Activated CD8-positive, alpha-beta T cell treated with anti-CD3 and anti-CD28 coated beads, Interleukin-2, amount 10 ng/mL, durations not matched to agents 7 days and 5 days (primary cell): ENCODE measurements at regions not wholly inside any gene's neighbourhood (a gene's known extent, or its start where the extent isn't known, plus 50 kb on each side); places are given as distances from the start of the nearest gene placed in this dataset.
"Not testable (repeated sequence)": the region's sequence is repeated elsewhere in the genome, so short reads cannot be mapped to it uniquely, and the experiment has no call there.

ENCODE experiments used
- ATAC-seq: fragments of 150-1000 bp; cut with Tn5 transposase; one replicate; pipeline ENCODE4 v1.10.0; 2021; ENCODE audit warnings: moderate library complexity
- CTCF ChIA-PET: fragments of 350-600 bp; sonication (Branson Sonifier 250); formaldehyde crosslinking; loops from one replicate; lab custom pipeline; 2021; ENCODE audit warnings: antibody characterized with exemption; lab: Charles Lee
- POLR2A ChIA-PET: fragments of 350-600 bp; sonication (Branson Sonifier 250); formaldehyde crosslinking; loops from one replicate; lab custom pipeline; 2021; ENCODE audit warnings: antibody characterized with exemption; lab: Charles Lee
- DNase-seq: peaks from one replicate; pipeline ENCODE4 v3.0.0-alpha.2; 2020
- H3K27ac Mint-ChIP-seq: one replicate; pipeline ENCODE4 v1.8.0; 2021; ENCODE audit warnings: mild to moderate bottlenecking, mixed read lengths
- H3K27me3 Mint-ChIP-seq: one replicate; pipeline ENCODE4 v1.8.0; 2021; ENCODE audit warnings: low read depth, mixed read lengths
- H3K36me3 Mint-ChIP-seq: one replicate; pipeline ENCODE4 v1.8.0; 2021; ENCODE audit warnings: low read depth, mixed read lengths
- H3K4me1 Mint-ChIP-seq: one replicate; pipeline ENCODE4 v1.8.0; 2021; ENCODE audit warnings: low read depth, mixed read lengths
- H3K4me3 Mint-ChIP-seq: one replicate; pipeline ENCODE4 v1.8.0; 2021; ENCODE audit warnings: mild to moderate bottlenecking, mixed read lengths
- H3K9me3 Mint-ChIP-seq: one replicate; pipeline ENCODE4 v1.8.0; 2022; ENCODE audit warnings: mixed read lengths; ENCODE audit not compliant: insufficient read depth

DNA sequence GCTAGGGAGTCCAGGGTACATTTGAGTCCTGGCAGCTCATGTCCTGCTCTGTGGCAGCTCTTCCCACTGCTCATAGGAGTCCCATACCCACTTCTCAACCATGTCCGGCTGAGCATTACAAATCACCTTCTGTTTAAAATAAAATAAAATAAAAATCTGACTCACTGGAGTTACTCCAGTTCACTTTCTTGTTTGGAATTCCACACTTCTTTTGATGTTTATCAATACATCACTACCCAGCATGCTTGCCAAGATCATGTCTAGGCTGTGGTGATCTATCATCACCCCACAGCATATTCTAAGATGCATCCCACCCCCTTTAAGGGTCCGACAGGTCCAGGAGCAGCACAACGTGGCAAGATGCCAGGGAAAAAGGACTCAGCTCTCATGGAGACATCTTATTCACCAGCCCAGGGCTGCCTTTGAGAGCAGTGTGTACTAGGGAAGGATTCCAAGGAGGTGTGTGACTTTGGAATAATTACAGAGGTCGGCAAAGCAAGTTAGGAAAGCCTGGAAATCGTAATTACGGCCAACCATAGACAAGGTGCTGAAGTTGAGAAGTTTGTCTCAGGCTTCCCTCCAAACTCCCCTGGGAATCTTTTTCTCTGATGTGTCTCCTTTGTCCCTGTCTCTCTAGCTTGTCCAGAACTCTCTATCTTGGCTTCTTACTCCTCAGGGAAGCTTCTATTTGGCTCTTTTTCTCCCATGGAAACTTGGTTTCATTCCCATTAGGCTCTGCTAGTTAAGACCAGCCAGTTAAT lies 111.4 kb upstream of the SLC1A3 start:
- Mint-ChIP-seq H3K27ac (no peak overlapping the region), H3K4me3 (no peak overlapping the region), H3K36me3 (no peaks in the 10 kb centered on the region), H3K9me3 (no peaks in the 10 kb centered on the region), H3K4me1 (no peaks in the 10 kb centered on the region), H3K27me3 (no peaks in the 10 kb centered on the region)
- ChIA-PET POLR2A (no interaction called here), CTCF (no interaction called here)
- ATAC-seq (no peak), DNase-seq (no peak)

DNA sequence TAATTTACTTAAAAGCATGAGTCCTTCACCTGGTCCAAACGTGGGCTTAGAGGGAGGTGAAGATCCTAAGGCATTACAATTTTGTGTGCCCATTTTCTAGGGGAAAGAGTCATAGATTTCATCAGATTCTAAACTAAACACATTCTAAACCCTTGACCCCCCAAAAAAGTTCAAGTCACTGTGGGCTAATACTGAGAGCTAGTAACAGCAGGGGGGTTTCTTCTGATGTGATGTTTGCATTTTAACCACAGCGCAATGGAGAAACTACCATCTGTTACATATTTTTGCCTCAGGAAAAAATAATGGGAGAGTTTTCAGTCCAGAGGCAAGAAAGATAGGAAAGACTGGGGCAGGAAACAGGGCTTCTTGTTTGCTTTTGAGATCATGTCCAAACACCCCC lies 110.8 kb upstream of the SLC1A3 start:
- H3K9me3 Mint-ChIP-seq, result no peaks in the 10 kb centered on the region

DNA sequence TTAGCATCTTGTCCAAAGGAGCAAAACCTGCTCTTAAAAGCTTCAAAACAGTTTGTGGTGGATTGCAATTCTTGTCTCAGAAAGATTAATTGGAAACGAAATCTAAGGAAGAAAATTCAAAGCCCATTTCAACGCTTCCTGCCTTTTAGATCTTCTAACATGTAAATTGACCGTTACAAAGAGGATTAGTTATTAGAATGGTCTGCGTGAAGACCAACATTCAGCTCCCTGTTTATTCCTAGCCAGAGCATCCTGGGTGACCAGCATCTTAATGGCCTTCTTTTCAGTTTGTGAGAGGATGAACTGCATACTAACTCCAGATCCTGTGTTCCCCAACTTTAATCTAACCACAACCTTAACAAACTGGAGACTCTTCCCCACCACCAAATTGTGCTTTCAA lies 109.9 kb upstream of the SLC1A3 start:
- no peak for DNase-seq
- no peaks in the 10 kb centered on the region for H3K9me3 Mint-ChIP-seq
- no peak overlapping the region for H3K4me3 Mint-ChIP-seq
- no peak overlapping the region for H3K27ac Mint-ChIP-seq
- no peak for ATAC-seq
- no peaks in the 10 kb centered on the region for H3K27me3 Mint-ChIP-seq
- POLR2A ChIA-PET, result no interaction called here
- no peaks in the 10 kb centered on the region for H3K36me3 Mint-ChIP-seq
- CTCF ChIA-PET, result interaction anchor here (1.5 kb wide), 1 partner anchor 13 kb away, joined by 4 read pairs; no protein-coding TSS in a partner anchor
- no peaks in the 10 kb centered on the region for H3K4me1 Mint-ChIP-seq

More for the DNA sequence above, 110.8 kb upstream of the SLC1A3 start:
- no peaks in the 10 kb centered on the region for H3K27me3 Mint-ChIP-seq
- DNase-seq (no peak), ATAC-seq (no peak)
- no peaks in the 10 kb centered on the region for H3K36me3 Mint-ChIP-seq
- ChIA-PET CTCF (no interaction called here), POLR2A (no interaction called here)
- no peak overlapping the region for H3K27ac Mint-ChIP-seq
- H3K4me1 Mint-ChIP-seq, result no peaks in the 10 kb centered on the region
- no peak overlapping the region for H3K4me3 Mint-ChIP-seq

DNA sequence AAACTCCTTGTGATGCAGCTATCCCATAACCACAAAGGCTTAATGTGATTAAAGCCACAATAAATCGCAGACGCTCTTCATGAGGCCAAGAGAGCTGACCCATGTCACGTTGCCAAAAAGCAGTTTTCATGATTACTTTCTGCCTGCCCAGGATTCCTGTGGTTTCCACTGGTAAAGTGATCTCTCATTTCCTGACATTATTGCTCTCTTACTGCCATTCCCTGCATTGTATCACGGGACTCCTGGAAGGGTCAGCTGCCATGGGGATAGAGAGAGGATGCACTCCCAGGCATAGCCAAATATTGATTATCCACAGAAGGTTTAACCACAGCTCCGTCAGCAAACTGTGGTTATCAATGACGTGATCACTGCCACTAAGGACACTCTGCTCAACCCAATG lies 103.8 kb upstream of the SLC1A3 start:
- Mint-ChIP-seq H3K36me3 (no peaks in the 10 kb centered on the region), H3K27me3 (peaks cover 2% of the 10 kb centered on the region), H3K4me1 (no peaks in the 10 kb centered on the region), H3K27ac (no peak overlapping the region), H3K9me3 (no peaks in the 10 kb centered on the region), H3K4me3 (no peak overlapping the region)
- ChIA-PET POLR2A (no interaction called here), CTCF (interaction anchor here (1.9 to 3.4 kb wide), 2 partner anchors 238 to 423 kb away, joined by 6 to 13 read pairs; no protein-coding TSS in a partner anchor)
- no peak for DNase-seq
- ATAC-seq, result no peak

DNA sequence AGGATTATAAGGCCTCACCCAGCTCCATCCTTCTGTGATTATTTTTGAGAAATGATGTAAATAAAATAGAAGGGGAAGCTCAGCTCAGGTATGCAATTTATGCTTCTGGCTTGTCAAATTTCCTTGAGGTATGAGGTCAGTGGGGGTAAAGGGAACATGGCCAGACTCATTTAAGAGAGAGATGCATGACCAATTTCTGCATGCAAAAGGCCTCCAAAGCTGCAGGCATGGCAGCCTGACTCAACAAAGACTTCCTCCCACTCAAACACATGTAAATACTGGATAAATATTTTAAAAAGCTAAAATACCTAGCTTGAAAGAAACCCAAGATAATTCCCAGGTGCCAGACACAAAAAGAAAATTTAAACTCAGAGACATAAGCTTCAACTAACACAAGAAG lies 101.4 kb upstream of the SLC1A3 start:
- CTCF ChIA-PET, result interaction anchor here (1.1 to 6.1 kb wide), 5 partner anchors 87 to 433 kb away, joined by 3 to 52 read pairs (median 6); no protein-coding TSS in a partner anchor
- no peak for DNase-seq
- no peak for ATAC-seq
- no peak overlapping the region for H3K27ac Mint-ChIP-seq
- no peaks in the 10 kb centered on the region for H3K9me3 Mint-ChIP-seq
- H3K36me3 Mint-ChIP-seq, result no peaks in the 10 kb centered on the region
- H3K27me3 Mint-ChIP-seq, result peaks cover 4% of the 10 kb centered on the region
- no peaks in the 10 kb centered on the region for H3K4me1 Mint-ChIP-seq
- no peak overlapping the region for H3K4me3 Mint-ChIP-seq
- POLR2A ChIA-PET, result no interaction called here

DNA sequence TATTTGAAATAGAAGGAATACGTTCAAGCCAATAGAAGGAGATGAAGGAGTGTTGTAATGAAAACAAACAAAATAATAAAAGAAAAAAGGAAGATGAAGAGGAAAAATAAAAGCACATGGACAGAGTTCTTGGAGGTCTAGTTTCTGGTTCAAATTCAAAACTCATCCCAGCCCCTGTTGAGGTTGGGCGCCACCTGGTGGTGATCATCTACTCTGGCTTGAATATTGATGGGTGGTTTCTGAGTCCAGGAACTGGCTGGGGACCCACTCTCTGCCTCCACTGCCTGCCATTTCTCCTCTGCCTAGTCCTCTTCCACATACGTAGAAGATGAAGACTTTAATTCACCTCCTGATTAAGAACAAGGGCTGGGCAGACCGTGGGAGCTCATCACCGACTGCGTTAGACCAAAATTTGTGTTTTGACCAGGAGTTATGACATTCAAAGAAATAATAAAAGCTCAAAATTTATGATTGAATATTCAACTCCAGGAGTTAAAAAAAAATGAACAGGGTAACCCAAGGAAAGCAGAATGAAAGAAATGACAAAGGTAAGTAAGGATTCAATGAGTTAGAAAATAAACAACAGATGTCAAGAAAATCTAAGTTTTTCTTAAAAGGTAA lies 99.0 kb upstream of the SLC1A3 start:
- peak; percentile 77 for DNase-seq
- POLR2A ChIA-PET, result no interaction called here
- peak; percentile 68 for ATAC-seq
- Mint-ChIP-seq H3K27ac (no peak overlapping the region), H3K36me3 (no peaks in the 10 kb centered on the region), H3K4me3 (no peak overlapping the region), H3K9me3 (no peaks in the 10 kb centered on the region), H3K27me3 (peaks cover 7% of the 10 kb centered on the region), H3K4me1 (no peaks in the 10 kb centered on the region)
- CTCF ChIA-PET, result interaction anchor here (0.7 to 6.1 kb wide), 8 partner anchors 13 to 428 kb away, joined by 3 to 52 read pairs (median 4); no protein-coding TSS in a partner anchor

DNA sequence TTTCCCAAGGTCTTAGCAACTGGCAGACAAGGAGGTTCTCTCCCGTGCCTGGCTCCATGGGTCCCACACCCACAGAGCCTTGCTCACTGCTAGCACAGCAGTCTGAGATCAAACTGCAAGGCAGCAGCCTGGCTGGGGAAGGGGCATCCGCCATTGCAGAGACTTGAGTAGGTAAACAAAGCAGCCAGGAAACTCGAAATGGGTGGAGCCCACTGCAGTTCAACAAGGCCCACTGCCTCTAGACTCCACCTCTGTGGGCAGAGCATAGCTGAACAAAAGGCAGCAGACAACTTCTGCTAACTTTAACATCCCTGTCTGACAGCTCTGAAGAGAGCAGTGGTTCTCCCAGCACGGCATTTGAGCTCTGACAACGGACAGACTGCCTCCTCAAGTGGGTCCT lies 98.1 kb upstream of the SLC1A3 start:
- H3K36me3 Mint-ChIP-seq, POLR2A ChIA-PET, H3K4me1 Mint-ChIP-seq, H3K27ac Mint-ChIP-seq, H3K9me3 Mint-ChIP-seq, ATAC-seq, H3K27me3 Mint-ChIP-seq, DNase-seq, H3K4me3 Mint-ChIP-seq: not testable (repeated sequence)
- CTCF ChIA-PET, result interaction anchor here (1.0 to 6.1 kb wide), 3 partner anchors 65 to 429 kb away, joined by 4 to 52 read pairs (median 18); no protein-coding TSS in a partner anchor

DNA sequence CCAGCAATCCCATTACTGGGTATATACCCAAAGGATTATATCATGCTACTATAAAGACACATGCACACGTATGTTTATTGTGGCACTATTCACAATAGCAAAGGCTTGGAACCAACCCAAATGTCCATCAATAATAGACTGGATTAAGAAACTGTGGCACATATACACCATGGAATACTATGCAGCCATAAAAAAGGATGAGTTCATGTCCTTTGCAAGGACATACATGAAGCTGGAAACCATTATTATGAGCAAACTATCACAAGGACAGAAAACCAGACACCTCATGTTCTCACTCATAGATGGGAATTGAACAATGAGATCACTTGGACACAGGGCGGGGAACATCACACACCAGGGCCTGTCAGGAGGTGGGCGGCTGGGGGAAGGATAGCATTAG lies 92.8 kb upstream of the SLC1A3 start:
- H3K4me1 Mint-ChIP-seq, CTCF ChIA-PET, POLR2A ChIA-PET, H3K36me3 Mint-ChIP-seq, H3K27ac Mint-ChIP-seq, H3K9me3 Mint-ChIP-seq, H3K27me3 Mint-ChIP-seq, ATAC-seq, DNase-seq, H3K4me3 Mint-ChIP-seq: not testable (repeated sequence)

DNA sequence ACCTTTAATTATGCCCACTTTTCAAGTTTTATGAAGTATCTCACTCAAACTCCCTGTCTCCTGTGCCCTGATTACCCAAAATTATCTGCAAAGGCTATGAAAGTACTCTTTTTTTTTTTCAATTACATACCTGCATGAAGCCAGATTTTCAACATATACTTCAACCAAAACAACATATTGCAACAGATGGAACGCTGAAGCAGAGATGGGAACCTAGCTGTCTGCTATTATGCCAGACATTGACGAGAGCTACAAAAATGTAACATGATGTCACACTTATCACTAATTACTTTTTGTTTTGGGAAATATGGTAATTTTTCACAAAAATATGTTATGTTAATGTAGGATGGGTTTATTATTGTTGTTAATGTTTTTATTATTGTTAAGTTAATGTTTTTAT lies 86.5 kb upstream of the SLC1A3 start:
- no peak for ATAC-seq
- ChIA-PET POLR2A (no interaction called here), CTCF (interaction anchor here (1.4 kb wide), 1 partner anchor 12 kb away, joined by 3 read pairs; no protein-coding TSS in a partner anchor)
- no peaks in the 10 kb centered on the region for H3K27me3 Mint-ChIP-seq
- H3K36me3 Mint-ChIP-seq, result no peaks in the 10 kb centered on the region
- no peaks in the 10 kb centered on the region for H3K4me1 Mint-ChIP-seq
- no peaks in the 10 kb centered on the region for H3K9me3 Mint-ChIP-seq
- no peak overlapping the region for H3K4me3 Mint-ChIP-seq
- no peak overlapping the region for H3K27ac Mint-ChIP-seq
- no peak for DNase-seq

DNA sequence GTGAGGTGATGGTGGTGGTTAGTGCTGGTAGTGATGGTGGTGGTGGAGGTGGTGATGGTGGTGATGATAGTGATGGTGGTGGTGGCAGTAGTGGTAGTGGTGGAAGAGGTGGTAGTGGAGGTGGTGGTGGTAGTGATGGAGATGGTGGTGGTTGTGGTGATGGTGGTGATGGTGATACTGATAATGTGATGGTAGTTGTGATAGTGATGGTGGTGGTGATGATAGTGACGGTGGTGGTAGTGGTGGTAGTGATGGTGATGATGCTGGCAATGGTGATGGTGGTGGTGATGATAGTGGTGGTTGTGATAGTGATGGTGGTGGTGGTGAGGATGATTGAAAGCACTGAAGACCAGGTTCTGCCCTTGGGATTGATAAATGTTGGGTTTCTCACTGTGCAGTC lies 85.2 kb upstream of the SLC1A3 start:
- POLR2A ChIA-PET, result no interaction called here

DNA sequence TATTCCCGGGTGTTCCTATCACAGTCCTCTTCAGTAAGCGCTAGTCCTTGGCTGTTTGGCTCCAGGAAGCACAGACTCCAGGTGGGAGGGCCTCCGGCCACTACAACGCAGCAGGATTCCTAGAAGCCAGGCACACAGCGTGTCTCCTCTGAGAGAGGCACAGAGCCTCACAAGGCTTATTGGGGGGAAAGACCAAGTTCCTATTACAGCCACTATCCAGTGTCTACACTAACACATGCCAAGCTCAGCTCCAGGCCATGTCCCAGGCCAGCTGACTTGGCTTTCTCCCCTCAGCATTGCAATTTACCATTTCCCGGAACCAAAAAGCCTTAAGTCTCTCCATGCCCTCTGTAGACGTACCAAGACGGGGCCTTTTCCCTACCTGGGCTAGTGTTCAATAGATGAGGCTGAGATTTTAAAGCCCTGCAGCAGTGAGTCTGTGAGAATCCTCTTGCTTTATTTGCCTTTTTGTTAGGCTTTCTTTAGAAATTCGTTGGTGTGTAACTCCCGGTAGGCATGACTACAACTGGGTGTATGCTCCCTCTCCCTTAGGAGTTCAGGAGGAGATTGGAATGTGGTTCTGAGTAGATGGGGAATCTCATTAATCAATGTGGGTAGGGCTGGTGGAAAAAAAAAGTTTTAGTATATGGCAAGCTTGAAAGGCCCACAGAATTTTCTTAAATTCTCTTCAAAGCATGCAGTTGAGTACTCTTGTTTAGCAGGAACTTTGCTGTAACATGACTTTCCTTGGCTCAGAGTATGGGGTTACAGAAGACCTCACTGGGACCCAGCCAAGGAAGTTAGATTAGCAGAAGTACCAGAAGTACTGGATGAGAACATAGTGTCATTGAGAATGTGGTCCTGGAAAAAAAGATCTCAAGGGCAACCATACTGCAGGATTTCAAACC lies 84.3 kb upstream of the SLC1A3 start:
- no peak overlapping the region for H3K4me3 Mint-ChIP-seq
- no peaks in the 10 kb centered on the region for H3K9me3 Mint-ChIP-seq
- no peaks in the 10 kb centered on the region for H3K27me3 Mint-ChIP-seq
- ChIA-PET CTCF (no interaction called here), POLR2A (no interaction called here)
- no peak overlapping the region for H3K27ac Mint-ChIP-seq
- DNase-seq (no peak), ATAC-seq (no peak)
- no peaks in the 10 kb centered on the region for H3K4me1 Mint-ChIP-seq
- no peaks in the 10 kb centered on the region for H3K36me3 Mint-ChIP-seq

More for the DNA sequence above, 85.2 kb upstream of the SLC1A3 start:
- no peak overlapping the region for H3K27ac Mint-ChIP-seq
- no peaks in the 10 kb centered on the region for H3K36me3 Mint-ChIP-seq
- CTCF ChIA-PET, result interaction anchor here (1.4 kb wide), 1 partner anchor 13 kb away, joined by 3 read pairs; no protein-coding TSS in a partner anchor
- H3K9me3 Mint-ChIP-seq, result no peaks in the 10 kb centered on the region
- DNase-seq (no peak), ATAC-seq (no peak)
- H3K27me3 Mint-ChIP-seq, result no peaks in the 10 kb centered on the region
- no peaks in the 10 kb centered on the region for H3K4me1 Mint-ChIP-seq
- no peak overlapping the region for H3K4me3 Mint-ChIP-seq
